ENCODE measurements at regions not wholly inside any gene's neighbourhood (a gene's known extent, or its start where the extent isn't known, plus 50 kb on each side); places are given as distances from the start of the nearest gene placed in this dataset.
A peak's percentile ranks its signal among the peaks of the same experiment; 100 is the strongest.

DNA sequence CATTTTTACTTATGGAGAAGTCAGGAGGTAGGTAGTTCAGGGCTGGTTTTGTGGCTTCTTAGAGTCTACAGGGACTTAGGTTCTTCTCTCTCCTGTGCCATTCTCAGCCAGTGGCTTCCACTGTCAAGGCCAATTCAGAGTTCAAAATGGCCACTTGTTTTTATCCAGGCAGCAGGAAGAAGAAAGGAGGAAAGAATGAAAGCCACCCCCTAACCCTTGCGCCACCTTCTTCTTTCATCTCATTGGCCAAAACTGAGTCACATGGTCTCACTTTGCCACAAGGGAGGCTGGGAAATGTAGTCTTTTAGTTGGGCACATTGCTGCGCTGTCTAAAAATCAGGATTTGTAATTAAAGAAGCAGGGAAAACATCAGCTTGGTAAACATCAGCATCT, 60.8 kb upstream of the MED9 start:
- in situ Hi-C loops (cut with MboI; ENCODE audit: low pct_unique_long_range_greater_than_20kb, low sequenced_read_pairs, unreplicated experiment) = no loop called here
- DNase-seq (ENCODE audit: low spot score) = peak; percentile 58

DNA sequence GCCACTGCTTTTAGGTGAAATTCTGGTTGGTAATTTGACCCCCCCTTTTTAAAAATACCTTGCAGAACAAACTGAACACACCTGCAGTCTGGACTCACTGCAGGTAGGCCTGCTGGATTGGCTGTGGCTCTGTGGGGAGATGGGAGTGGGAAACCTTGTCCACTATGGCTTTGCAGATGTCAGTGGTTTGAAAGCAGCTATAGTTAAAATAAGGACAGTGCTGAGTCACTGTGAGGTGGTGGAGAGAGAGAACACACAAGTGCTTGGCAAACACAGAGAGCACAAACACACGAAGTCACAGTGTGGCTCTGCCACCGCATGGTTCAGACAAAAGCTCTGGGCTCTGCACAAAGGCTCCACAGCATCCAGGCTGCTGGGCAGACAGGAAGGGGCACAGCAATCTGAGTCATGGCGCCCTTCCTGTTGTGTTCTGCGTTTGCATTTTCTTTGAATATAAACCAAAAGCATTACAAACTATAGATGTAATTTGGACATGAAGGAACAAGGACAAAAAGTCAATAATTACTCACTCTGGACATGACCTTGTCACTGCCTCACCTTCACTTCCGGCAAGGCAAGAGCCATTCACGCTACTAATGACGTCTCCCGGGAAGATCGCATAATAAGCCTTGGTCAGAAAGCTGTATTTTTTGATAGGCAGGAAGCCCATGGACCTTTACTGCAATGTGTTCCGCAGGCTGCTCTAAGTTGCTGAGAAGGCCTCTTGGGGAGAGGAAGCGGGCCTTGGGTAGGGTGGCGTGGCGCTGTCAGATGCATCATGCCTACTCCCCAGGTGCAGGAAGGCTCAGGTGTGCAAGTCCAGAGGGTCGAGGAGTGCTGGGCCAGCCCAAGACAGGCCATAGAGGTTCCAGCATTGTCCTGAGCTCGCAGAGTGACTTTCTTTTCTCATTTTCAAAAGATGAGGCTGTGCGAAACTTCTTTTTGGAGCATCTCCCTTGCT, 60.1 kb upstream of the MED9 start:
- no peak for DNase-seq (ENCODE audit: low spot score)
- in situ Hi-C loops (cut with MboI; ENCODE audit: low pct_unique_long_range_greater_than_20kb, low sequenced_read_pairs, unreplicated experiment) = no loop called here

More for the DNA sequence above, 60.8 kb upstream of the MED9 start:
- TF ChIP-seq, protein P1, sequence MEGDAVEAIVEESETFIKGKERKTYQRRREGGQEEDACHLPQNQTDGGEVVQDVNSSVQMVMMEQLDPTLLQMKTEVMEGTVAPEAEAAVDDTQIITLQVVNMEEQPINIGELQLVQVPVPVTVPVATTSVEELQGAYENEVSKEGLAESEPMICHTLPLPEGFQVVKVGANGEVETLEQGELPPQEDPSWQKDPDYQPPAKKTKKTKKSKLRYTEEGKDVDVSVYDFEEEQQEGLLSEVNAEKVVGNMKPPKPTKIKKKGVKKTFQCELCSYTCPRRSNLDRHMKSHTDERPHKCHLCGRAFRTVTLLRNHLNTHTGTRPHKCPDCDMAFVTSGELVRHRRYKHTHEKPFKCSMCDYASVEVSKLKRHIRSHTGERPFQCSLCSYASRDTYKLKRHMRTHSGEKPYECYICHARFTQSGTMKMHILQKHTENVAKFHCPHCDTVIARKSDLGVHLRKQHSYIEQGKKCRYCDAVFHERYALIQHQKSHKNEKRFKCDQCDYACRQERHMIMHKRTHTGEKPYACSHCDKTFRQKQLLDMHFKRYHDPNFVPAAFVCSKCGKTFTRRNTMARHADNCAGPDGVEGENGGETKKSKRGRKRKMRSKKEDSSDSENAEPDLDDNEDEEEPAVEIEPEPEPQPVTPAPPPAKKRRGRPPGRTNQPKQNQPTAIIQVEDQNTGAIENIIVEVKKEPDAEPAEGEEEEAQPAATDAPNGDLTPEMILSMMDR (IDR thresholded peaks at IDR 0.05; ENCODE audit: extremely low read depth, insufficient read depth, missing control alignments) = no peak

GRCh38 chr17:17417718-17418181, 59.0 kb upstream of the MED9 start:
- TF ChIP-seq, protein P1 (IDR thresholded peaks at IDR 0.05; ENCODE audit: extremely low read depth, insufficient read depth, missing control alignments) = no peak
- no peak for DNase-seq (ENCODE audit: low spot score)
- in situ Hi-C loops (cut with MboI; ENCODE audit: low pct_unique_long_range_greater_than_20kb, low sequenced_read_pairs, unreplicated experiment) = no loop called here

More for the DNA sequence above, 60.1 kb upstream of the MED9 start:
- TF ChIP-seq, protein P1 (IDR thresholded peaks at IDR 0.05; ENCODE audit: extremely low read depth, insufficient read depth, missing control alignments) = no peak

- TF ChIP-seq, protein P1 (IDR thresholded peaks at IDR 0.05; ENCODE audit: extremely low read depth, insufficient read depth, missing control alignments) = no peak
- no peak for DNase-seq (ENCODE audit: low spot score)
- in situ Hi-C loops (cut with MboI; ENCODE audit: low pct_unique_long_range_greater_than_20kb, low sequenced_read_pairs, unreplicated experiment) = no loop called here
Measured at GRCh38 chr17:17419166-17419565, 57.6 kb upstream of the MED9 start.

GRCh38 chr17:17419631-17420030, 57.2 kb upstream of the MED9 start:
- in situ Hi-C loops (cut with MboI; ENCODE audit: low pct_unique_long_range_greater_than_20kb, low sequenced_read_pairs, unreplicated experiment) = no loop called here
- no peak for DNase-seq (ENCODE audit: low spot score)
- TF ChIP-seq, protein P1 (IDR thresholded peaks at IDR 0.05; ENCODE audit: extremely low read depth, insufficient read depth, missing control alignments) = no peak

- in situ Hi-C loops (cut with MboI; ENCODE audit: low pct_unique_long_range_greater_than_20kb, low sequenced_read_pairs, unreplicated experiment) = no loop called here
- no peak for DNase-seq (ENCODE audit: low spot score)
- TF ChIP-seq, protein P1 (IDR thresholded peaks at IDR 0.05; ENCODE audit: extremely low read depth, insufficient read depth, missing control alignments) = no peak
Measured at GRCh38 chr17:17420082-17420481, 56.7 kb upstream of the MED9 start.

All from GM13977 (cell line).